ENCODE measurements at regions not wholly inside any gene's neighbourhood (a gene's known extent, or its start where the extent isn't known, plus 50 kb on each side); places are given as distances from the start of the nearest gene placed in this dataset.
A peak's percentile ranks its signal among the peaks of the same experiment; 100 is the strongest.

DNA sequence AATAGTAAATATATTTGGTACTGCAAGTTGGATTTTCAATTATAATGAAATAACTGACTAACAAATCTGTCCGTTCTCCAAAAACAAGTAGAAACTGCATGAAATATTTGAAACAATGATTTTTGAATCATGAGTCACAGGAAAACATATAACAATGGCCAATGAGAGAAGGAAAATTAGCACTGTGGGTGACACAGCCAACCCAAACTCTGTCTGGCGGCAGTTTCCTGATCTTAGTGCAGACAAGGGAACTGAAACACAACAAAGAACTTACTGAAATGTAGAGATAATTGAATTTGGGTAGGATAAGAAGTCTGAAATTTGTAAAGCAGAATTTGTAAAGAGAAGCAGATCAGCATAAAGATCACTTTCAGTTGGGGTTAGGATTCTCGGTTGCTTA, 2743.3 kb upstream of the PCDH20 start:
- no peaks in the 10 kb centered on the region for H3K4me1 ChIP-seq (ENCODE audit: insufficient read depth, low read length)
- no peaks in the 10 kb centered on the region for H3K36me3 Mint-ChIP-seq (ENCODE audit: low read depth)
- H3K27ac ChIP-seq (ENCODE audit: low read depth in 1 of 2, low read length in 2 of 2): no peak overlapping the region
- POLR2A ChIA-PET: no interaction called here
- H3K27me3 Mint-ChIP-seq: no peaks in the 10 kb centered on the region
- no peaks in the 10 kb centered on the region for H3K4me1 Mint-ChIP-seq (ENCODE audit: low read depth)
- no peaks in the 10 kb centered on the region for H3K9me3 ChIP-seq (ENCODE audit: control insufficient read depth in 1 of 2, insufficient read depth in 1 of 2, low read length in 2 of 2)
- DNase-seq (no peak), ATAC-seq (ENCODE audit: poor library complexity) (no peak)
- TF ChIP-seq, protein P1, sequence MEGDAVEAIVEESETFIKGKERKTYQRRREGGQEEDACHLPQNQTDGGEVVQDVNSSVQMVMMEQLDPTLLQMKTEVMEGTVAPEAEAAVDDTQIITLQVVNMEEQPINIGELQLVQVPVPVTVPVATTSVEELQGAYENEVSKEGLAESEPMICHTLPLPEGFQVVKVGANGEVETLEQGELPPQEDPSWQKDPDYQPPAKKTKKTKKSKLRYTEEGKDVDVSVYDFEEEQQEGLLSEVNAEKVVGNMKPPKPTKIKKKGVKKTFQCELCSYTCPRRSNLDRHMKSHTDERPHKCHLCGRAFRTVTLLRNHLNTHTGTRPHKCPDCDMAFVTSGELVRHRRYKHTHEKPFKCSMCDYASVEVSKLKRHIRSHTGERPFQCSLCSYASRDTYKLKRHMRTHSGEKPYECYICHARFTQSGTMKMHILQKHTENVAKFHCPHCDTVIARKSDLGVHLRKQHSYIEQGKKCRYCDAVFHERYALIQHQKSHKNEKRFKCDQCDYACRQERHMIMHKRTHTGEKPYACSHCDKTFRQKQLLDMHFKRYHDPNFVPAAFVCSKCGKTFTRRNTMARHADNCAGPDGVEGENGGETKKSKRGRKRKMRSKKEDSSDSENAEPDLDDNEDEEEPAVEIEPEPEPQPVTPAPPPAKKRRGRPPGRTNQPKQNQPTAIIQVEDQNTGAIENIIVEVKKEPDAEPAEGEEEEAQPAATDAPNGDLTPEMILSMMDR (IDR thresholded peaks at IDR 0.05): no peak
- H3K36me3 ChIP-seq (ENCODE audit: insufficient read depth, low read length): no peaks in the 10 kb centered on the region
- H3K4me3 Mint-ChIP-seq: no peak overlapping the region
- intact Hi-C loops (cut with DNase I, micrococcal nuclease): no loop called here
- CTCF ChIA-PET: no interaction called here
- no peak overlapping the region for H3K27ac Mint-ChIP-seq
- no peak overlapping the region for H3K4me3 ChIP-seq (ENCODE audit: low read length)
- H3K27me3 ChIP-seq (ENCODE audit: control insufficient read depth in 1 of 2, insufficient read depth in 2 of 2, low read length in 2 of 2): no peaks in the 10 kb centered on the region
- H3K9me3 Mint-ChIP-seq: peaks cover 18% of the 10 kb centered on the region

DNA sequence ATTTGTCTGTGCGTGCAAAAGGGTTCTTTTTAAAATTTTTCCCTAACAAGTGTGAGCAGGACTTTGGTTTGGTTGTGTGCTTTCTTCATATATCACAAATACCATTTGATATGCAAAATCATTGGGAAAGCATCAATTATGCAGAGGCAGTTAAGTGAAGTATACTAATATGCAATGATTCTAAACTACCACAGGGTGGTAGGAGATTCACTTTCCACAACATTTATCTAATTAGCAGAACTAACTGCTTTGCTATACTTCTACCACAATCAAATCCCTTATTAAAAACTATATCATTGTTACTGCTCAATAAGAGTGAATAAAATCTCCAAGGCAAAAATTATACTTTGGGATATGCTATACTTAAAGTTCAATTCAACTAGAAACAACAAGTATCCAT, 2738.9 kb upstream of the PCDH20 start:
- Histone ChIP-seq H3K4me1 (ENCODE audit: insufficient read depth, low read length) (no peaks in the 10 kb centered on the region), H3K36me3 (ENCODE audit: insufficient read depth, low read length) (no peaks in the 10 kb centered on the region), H3K9me3 (ENCODE audit: control insufficient read depth in 1 of 2, insufficient read depth in 1 of 2, low read length in 2 of 2) (no peaks in the 10 kb centered on the region), H3K27me3 (ENCODE audit: control insufficient read depth in 1 of 2, insufficient read depth in 2 of 2, low read length in 2 of 2) (no peaks in the 10 kb centered on the region), H3K27ac (ENCODE audit: low read depth in 1 of 2, low read length in 2 of 2) (no peak overlapping the region), H3K4me3 (ENCODE audit: low read length) (no peak overlapping the region)
- POLR2A ChIA-PET: no interaction called here
- peaks cover 18% of the 10 kb centered on the region for H3K9me3 Mint-ChIP-seq
- H3K36me3 Mint-ChIP-seq (ENCODE audit: low read depth): no peaks in the 10 kb centered on the region
- no peak for ATAC-seq (ENCODE audit: poor library complexity)
- H3K27me3 Mint-ChIP-seq: no peaks in the 10 kb centered on the region
- TF ChIP-seq, protein P1 (IDR thresholded peaks at IDR 0.05): no peak
- no peak overlapping the region for H3K4me3 Mint-ChIP-seq
- H3K4me1 Mint-ChIP-seq (ENCODE audit: low read depth): no peaks in the 10 kb centered on the region
- CTCF ChIA-PET: no interaction called here
- no peak overlapping the region for H3K27ac Mint-ChIP-seq
- DNase-seq: no peak
- intact Hi-C loops (cut with DNase I, micrococcal nuclease): no loop called here

DNA sequence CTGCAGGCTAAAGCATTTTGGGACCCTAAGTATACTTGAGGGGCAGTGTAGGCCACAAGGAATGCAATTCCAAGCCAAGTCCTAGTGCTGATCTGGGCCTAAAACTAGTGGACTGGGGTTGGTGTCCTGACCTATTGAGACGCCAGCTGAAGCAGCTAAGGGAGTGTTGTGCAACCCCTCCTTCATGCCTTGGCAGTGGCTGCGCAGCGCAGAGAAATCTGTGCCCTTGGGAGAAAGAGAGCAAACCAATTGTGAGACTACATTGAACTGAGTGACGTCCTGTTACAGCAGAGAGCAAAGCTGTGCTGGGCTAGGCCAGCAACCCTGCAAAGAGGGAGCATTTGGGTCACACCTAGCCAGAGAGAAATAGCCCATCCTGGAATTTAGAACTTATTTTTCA, 2715.0 kb upstream of the PCDH20 start:
- ChIA-PET CTCF (no interaction called here), POLR2A (no interaction called here)
- TF ChIP-seq, protein P1 (IDR thresholded peaks at IDR 0.05): no peak
- H3K4me1 ChIP-seq (ENCODE audit: insufficient read depth, low read length): no peaks in the 10 kb centered on the region
- Mint-ChIP-seq H3K4me3 (no peak overlapping the region), H3K27me3 (no peaks in the 10 kb centered on the region), H3K4me1 (ENCODE audit: low read depth) (no peaks in the 10 kb centered on the region), H3K36me3 (ENCODE audit: low read depth) (no peaks in the 10 kb centered on the region), H3K9me3 (peaks cover 13% of the 10 kb centered on the region), H3K27ac (no peak overlapping the region)
- no peaks in the 10 kb centered on the region for H3K36me3 ChIP-seq (ENCODE audit: insufficient read depth, low read length)
- H3K4me3 ChIP-seq (ENCODE audit: low read length): no peak overlapping the region
- peak in 1 of 14 experiments; percentile 1 for DNase-seq
- ATAC-seq (ENCODE audit: poor library complexity): no peak
- H3K9me3 ChIP-seq (ENCODE audit: control insufficient read depth in 1 of 2, insufficient read depth in 1 of 2, low read length in 2 of 2): peaks cover 0 to 12% of the 10 kb centered on the region in 2 experiments
- intact Hi-C loops (cut with DNase I, micrococcal nuclease): no loop called here
- no peaks in the 10 kb centered on the region for H3K27me3 ChIP-seq (ENCODE audit: control insufficient read depth in 1 of 2, insufficient read depth in 2 of 2, low read length in 2 of 2)
- no peak overlapping the region for H3K27ac ChIP-seq (ENCODE audit: low read depth in 1 of 2, low read length in 2 of 2)
